H9 (cell line): ENCODE measurements at regions not wholly inside any gene's neighbourhood (a gene's known extent, or its start where the extent isn't known, plus 50 kb on each side); places are given as distances from the start of the nearest gene placed in this dataset.
A peak's percentile ranks its signal among the peaks of the same experiment; 100 is the strongest.

Experiments used
- DNase-seq: peaks from one replicate; pipeline ENCODE4 v3.0.0-alpha.2; 2017
- H2AFZ ChIP-seq: one replicate; pipeline ENCODE4 v1.6.1; 2013; ENCODE audit warnings: mild to moderate bottlenecking, low read length, control low read depth, moderate library complexity
- H2AK5ac ChIP-seq: 2 replicates; pipeline ENCODE4 v1.6.1; 2013; ENCODE audit warnings: low read length, control low read depth, mixed read lengths; ENCODE audit not compliant: insufficient read length
- H2BK120ac ChIP-seq: one replicate; pipeline ENCODE4 v1.6.1; 2013; ENCODE audit warnings: low read depth, mild to moderate bottlenecking, low read length, control low read depth, inconsistent platforms; ENCODE audit not compliant: poor library complexity, severe bottlenecking
- H2BK12ac ChIP-seq: 2 replicates; pipeline ENCODE4 v1.6.1; 2013; ENCODE audit warnings: low read length, control low read depth, mixed read lengths, low read depth; ENCODE audit not compliant: insufficient read length
- H2BK15ac ChIP-seq: 2 replicates; pipeline ENCODE4 v1.6.1; 2013; ENCODE audit warnings: low read depth, low read length, control low read depth
- H2BK20ac ChIP-seq: one replicate; pipeline ENCODE4 v1.6.1; 2013; ENCODE audit warnings: low read depth, mild to moderate bottlenecking, low read length, control low read depth, inconsistent platforms; ENCODE audit not compliant: poor library complexity, severe bottlenecking
- H2BK5ac ChIP-seq: 2 replicates; pipeline ENCODE4 v1.6.1; 2013; ENCODE audit warnings: low read length, control low read depth, mixed read lengths; ENCODE audit not compliant: insufficient read length
- H3K14ac ChIP-seq: 2 replicates; pipeline ENCODE4 v1.6.1; 2013; ENCODE audit warnings: low read length, control low read depth; ENCODE audit not compliant: insufficient read depth
- H3K18ac ChIP-seq: 2 replicates; pipeline ENCODE4 v1.6.1; 2013; ENCODE audit warnings: low read depth, mild to moderate bottlenecking, mixed read lengths, low read length, control low read depth; ENCODE audit not compliant: insufficient read length
- H3K23ac ChIP-seq: 2 replicates; pipeline ENCODE4 v1.6.1; 2013; ENCODE audit warnings: low read length, control low read depth, mixed read lengths, low read depth; ENCODE audit not compliant: insufficient read length
- H3K23me2 ChIP-seq: 2 replicates; pipeline ENCODE4 v1.6.1; 2013; ENCODE audit warnings: low read depth, mild to moderate bottlenecking, mixed read lengths, low read length, control low read depth; ENCODE audit not compliant: insufficient read length, poor library complexity, severe bottlenecking
- H3K27ac ChIP-seq: 2 replicates; pipeline ENCODE4 v1.5.1; 2013; ENCODE audit warnings: low read length, control low read depth, mixed read lengths, low read depth; ENCODE audit not compliant: insufficient read length
- H3K27me3 ChIP-seq: 2 replicates; pipeline ENCODE4 v1.6.1; 2013; ENCODE audit warnings: low read length, control low read depth, inconsistent platforms; ENCODE audit not compliant: insufficient read depth
- H3K4ac ChIP-seq: 2 replicates; pipeline ENCODE4 v1.6.1; 2013; ENCODE audit warnings: low read depth, mild to moderate bottlenecking, control low read depth, inconsistent platforms, low read length, moderate library complexity
- H3K4me1 ChIP-seq: 2 replicates; pipeline ENCODE4 v1.6.1; 2013; ENCODE audit warnings: low read length, control low read depth, inconsistent platforms; ENCODE audit not compliant: insufficient read depth
- H3K4me2 ChIP-seq: 2 replicates; pipeline ENCODE4 v1.6.1; 2013; ENCODE audit warnings: low read length, control low read depth, mixed read lengths; ENCODE audit not compliant: insufficient read length, insufficient read depth
- H3K56ac ChIP-seq: 2 replicates; pipeline ENCODE4 v1.6.1; 2013; ENCODE audit warnings: low read depth, mild to moderate bottlenecking, mixed read lengths, low read length, control low read depth; ENCODE audit not compliant: insufficient read length
- H3K79me1 ChIP-seq: 2 replicates; pipeline ENCODE4 v1.6.1; 2013; ENCODE audit warnings: low read depth, mild to moderate bottlenecking, moderate library complexity, low read length, control low read depth, inconsistent platforms; ENCODE audit not compliant: insufficient read depth, poor library complexity, severe bottlenecking
- H3K79me2 ChIP-seq: 2 replicates; pipeline ENCODE4 v1.6.1; 2013; ENCODE audit warnings: low read length, control low read depth, inconsistent platforms; ENCODE audit not compliant: insufficient read depth
- H3K9ac ChIP-seq: 2 replicates; pipeline ENCODE4 v1.6.1; 2013; ENCODE audit warnings: low read length, control low read depth, mixed read lengths; ENCODE audit not compliant: insufficient read length; ENCODE audit errors: extremely low read depth
- H3K9me3 ChIP-seq: one replicate; pipeline ENCODE4 v1.6.1; 2013; ENCODE audit warnings: low read depth, low read length, inconsistent platforms; ENCODE audit not compliant: control insufficient read depth
- H3T11ph ChIP-seq: one replicate; pipeline ENCODE4 v1.6.1; 2013; ENCODE audit warnings: mild to moderate bottlenecking, low read length, control low read depth, inconsistent platforms
- H4K20me1 ChIP-seq: one replicate; pipeline ENCODE4 v1.6.1; 2013; ENCODE audit not compliant: control insufficient read depth, insufficient read length, insufficient read depth
- H4K5ac ChIP-seq: 2 replicates; pipeline ENCODE4 v1.6.1; 2013; ENCODE audit warnings: low read depth, mild to moderate bottlenecking, mixed read lengths, low read length, control low read depth; ENCODE audit not compliant: insufficient read length
- H4K8ac ChIP-seq: replicated peaks from 2 replicates; pipeline ENCODE4 v1.6.1; 2013; ENCODE audit warnings: low read length, control low read depth, mixed read lengths, low read depth; ENCODE audit not compliant: insufficient read length
- H4K91ac ChIP-seq: 2 replicates; pipeline ENCODE4 v1.6.1; 2013; ENCODE audit warnings: low read depth, mild to moderate bottlenecking, moderate library complexity, mixed read lengths, low read length, control low read depth; ENCODE audit not compliant: insufficient read length
- H3K27ac Mint-ChIP-seq, 3 experiments: 2 replicates in 2 of 3; 3 replicates in 1 of 3; pipeline ENCODE4 v1.8.0; 2020 to 2021; ENCODE audit warnings: mixed read lengths in 3 of 3, mild to moderate bottlenecking in 1 of 3, moderate library complexity in 1 of 3
- H3K27me3 Mint-ChIP-seq: 2 replicates; pipeline ENCODE4 v1.8.0; 2021; ENCODE audit warnings: low read depth, mild to moderate bottlenecking, moderate library complexity, mixed read lengths
- H3K36me3 Mint-ChIP-seq, 3 experiments: 2 replicates in 2 of 3; 3 replicates in 1 of 3; pipeline ENCODE4 v1.8.0; 2020 to 2021; ENCODE audit warnings: low read depth in 3 of 3, mixed read lengths in 3 of 3; ENCODE audit not compliant: insufficient read depth in 1 of 3
- H3K4me1 Mint-ChIP-seq, 2 experiments: 2 replicates each; pipeline ENCODE4 v1.8.0; 2020; ENCODE audit warnings: mixed read lengths in 2 of 2
- H3K4me3 Mint-ChIP-seq, 2 experiments: 2 replicates in 1 of 2; 3 replicates in 1 of 2; pipeline ENCODE4 v1.8.0; 2020 to 2021; ENCODE audit warnings: mild to moderate bottlenecking in 2 of 2, mixed read lengths in 2 of 2, moderate library complexity in 1 of 2
- H3K9me3 Mint-ChIP-seq, 2 experiments: 2 replicates in 1 of 2; 3 replicates in 1 of 2; pipeline ENCODE4 v1.8.0; 2020; ENCODE audit warnings: mild to moderate bottlenecking in 2 of 2, mixed read lengths in 2 of 2, moderate library complexity in 1 of 2
- CTCF ChIP-seq: fragments of 200-600 bp; sonication (generic); conservative IDR thresholded peaks from 3 replicates; pipeline ENCODE4 v1.8.0; 2021; ENCODE audit warnings: antibody characterized with exemption, mild to moderate bottlenecking
- WGBS: extraction: QIAGEN DNeasy Blood & Tissue Kit; methylation state at CpG from one replicate; pipeline ENCODE4 v1.1.7; 2013; ENCODE audit warnings: missing lambda C conversion rate, low lambda C conversion rate, mixed read lengths; ENCODE audit not compliant: insufficient read length; ENCODE audit errors: extremely low coverage; 5-methylcytosine and 5-hydroxymethylcytosine counted together

GRCh38 chrX:121405826-121406225 is 358.4 kb downstream of the GLUD2 start:
- Histone ChIP-seq H3K79me2 (no peaks in the 10 kb centered on the region), H3K56ac (no peak overlapping the region), H3K14ac (no peak overlapping the region), H3K18ac (no peak overlapping the region), H3K23me2 (no peaks in the 10 kb centered on the region), H4K5ac (no peak overlapping the region), H4K8ac (no peak overlapping the region), H2AFZ (no peak overlapping the region), H3K27me3 (no peaks in the 10 kb centered on the region), H2BK15ac (no peak overlapping the region), H2BK12ac (no peak overlapping the region), H3K23ac (no peak overlapping the region), H3K9me3 (peaks cover 20% of the 10 kb centered on the region), H4K20me1 (no peaks in the 10 kb centered on the region), H3T11ph (no peak overlapping the region), H2BK5ac (no peak overlapping the region), H3K4me1 (no peaks in the 10 kb centered on the region; the same call in 1 of the 2 replicates), H2BK20ac (no peak overlapping the region), H3K79me1 (no peaks in the 10 kb centered on the region), H3K4me2 (no peak overlapping the region), H3K9ac (no peak overlapping the region), H3K4ac (no peak overlapping the region), H2BK120ac (no peak overlapping the region), H3K27ac (no peak overlapping the region), H4K91ac (no peak overlapping the region), H2AK5ac (no peak overlapping the region)
- H3K4me1 Mint-ChIP-seq = peaks cover 8 to 13% of the 10 kb centered on the region in 2 experiments
- H3K4me3 Mint-ChIP-seq = no peak overlapping the region
- no peaks in the 10 kb centered on the region; a peak in 1 of 7 replicates for H3K36me3 Mint-ChIP-seq
- H3K27me3 Mint-ChIP-seq = no peaks in the 10 kb centered on the region
- no CpG with 5 or more reads among the region's 4 CpGs for WGBS
- peak overlapping the region in 1 of 3 experiments; percentile 34; a peak in 1 of 7 replicates for H3K27ac Mint-ChIP-seq
- DNase-seq = no peak
- H3K9me3 Mint-ChIP-seq = peaks cover 31 to 53% of the 10 kb centered on the region in 2 experiments
- no peak for TF ChIP-seq CTCF
